ENCODE measurements at regions not wholly inside any gene's neighbourhood (a gene's known extent, or its start where the extent isn't known, plus 50 kb on each side); places are given as distances from the start of the nearest gene placed in this dataset.

DNA sequence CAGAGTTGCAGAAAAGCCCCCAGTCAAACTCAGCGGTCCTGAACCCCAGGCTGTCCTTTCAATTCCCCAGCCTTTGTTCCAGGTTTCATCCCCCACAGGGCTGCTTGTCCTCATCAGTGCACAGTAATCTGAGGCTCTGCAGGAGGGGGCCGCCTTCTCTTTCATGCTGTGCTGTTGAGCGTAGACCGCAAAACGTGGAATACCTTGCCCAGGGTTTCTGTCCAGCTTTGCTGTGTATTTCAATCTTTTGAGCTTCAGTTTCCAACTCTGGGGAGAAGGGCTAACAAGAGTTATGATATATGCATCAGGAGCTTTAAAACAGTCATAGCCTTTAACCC, 64.8 kb downstream of the FAM43A start:
- TF ChIP-seq, protein P1, sequence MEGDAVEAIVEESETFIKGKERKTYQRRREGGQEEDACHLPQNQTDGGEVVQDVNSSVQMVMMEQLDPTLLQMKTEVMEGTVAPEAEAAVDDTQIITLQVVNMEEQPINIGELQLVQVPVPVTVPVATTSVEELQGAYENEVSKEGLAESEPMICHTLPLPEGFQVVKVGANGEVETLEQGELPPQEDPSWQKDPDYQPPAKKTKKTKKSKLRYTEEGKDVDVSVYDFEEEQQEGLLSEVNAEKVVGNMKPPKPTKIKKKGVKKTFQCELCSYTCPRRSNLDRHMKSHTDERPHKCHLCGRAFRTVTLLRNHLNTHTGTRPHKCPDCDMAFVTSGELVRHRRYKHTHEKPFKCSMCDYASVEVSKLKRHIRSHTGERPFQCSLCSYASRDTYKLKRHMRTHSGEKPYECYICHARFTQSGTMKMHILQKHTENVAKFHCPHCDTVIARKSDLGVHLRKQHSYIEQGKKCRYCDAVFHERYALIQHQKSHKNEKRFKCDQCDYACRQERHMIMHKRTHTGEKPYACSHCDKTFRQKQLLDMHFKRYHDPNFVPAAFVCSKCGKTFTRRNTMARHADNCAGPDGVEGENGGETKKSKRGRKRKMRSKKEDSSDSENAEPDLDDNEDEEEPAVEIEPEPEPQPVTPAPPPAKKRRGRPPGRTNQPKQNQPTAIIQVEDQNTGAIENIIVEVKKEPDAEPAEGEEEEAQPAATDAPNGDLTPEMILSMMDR (conservative IDR thresholded peaks at IDR 0.05; ENCODE audit: low read depth in 2 of 2): no peak
- no peak for TF ChIP-seq ZNF114 (CRISPR knock-in tag; IDR thresholded peaks at IDR 0.05)
- TF ChIP-seq, protein P2, sequence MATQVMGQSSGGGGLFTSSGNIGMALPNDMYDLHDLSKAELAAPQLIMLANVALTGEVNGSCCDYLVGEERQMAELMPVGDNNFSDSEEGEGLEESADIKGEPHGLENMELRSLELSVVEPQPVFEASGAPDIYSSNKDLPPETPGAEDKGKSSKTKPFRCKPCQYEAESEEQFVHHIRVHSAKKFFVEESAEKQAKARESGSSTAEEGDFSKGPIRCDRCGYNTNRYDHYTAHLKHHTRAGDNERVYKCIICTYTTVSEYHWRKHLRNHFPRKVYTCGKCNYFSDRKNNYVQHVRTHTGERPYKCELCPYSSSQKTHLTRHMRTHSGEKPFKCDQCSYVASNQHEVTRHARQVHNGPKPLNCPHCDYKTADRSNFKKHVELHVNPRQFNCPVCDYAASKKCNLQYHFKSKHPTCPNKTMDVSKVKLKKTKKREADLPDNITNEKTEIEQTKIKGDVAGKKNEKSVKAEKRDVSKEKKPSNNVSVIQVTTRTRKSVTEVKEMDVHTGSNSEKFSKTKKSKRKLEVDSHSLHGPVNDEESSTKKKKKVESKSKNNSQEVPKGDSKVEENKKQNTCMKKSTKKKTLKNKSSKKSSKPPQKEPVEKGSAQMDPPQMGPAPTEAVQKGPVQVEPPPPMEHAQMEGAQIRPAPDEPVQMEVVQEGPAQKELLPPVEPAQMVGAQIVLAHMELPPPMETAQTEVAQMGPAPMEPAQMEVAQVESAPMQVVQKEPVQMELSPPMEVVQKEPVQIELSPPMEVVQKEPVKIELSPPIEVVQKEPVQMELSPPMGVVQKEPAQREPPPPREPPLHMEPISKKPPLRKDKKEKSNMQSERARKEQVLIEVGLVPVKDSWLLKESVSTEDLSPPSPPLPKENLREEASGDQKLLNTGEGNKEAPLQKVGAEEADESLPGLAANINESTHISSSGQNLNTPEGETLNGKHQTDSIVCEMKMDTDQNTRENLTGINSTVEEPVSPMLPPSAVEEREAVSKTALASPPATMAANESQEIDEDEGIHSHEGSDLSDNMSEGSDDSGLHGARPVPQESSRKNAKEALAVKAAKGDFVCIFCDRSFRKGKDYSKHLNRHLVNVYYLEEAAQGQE (IDR thresholded peaks at IDR 0.05; ENCODE audit: unreplicated experiment): no peak
- TF ChIP-seq CREB1 (CRISPR knock-in tag; IDR thresholded peaks at IDR 0.05; ENCODE audit: low read depth): no peak
- no peak for TF ChIP-seq EZH2 (IDR thresholded peaks at IDR 0.05; ENCODE audit: low read depth, unreplicated experiment)
- no peak for TF ChIP-seq POLR2AphosphoS5 (IDR thresholded peaks at IDR 0.05; ENCODE audit: low read depth)
- TF ChIP-seq JUNB (IDR thresholded peaks at IDR 0.05; ENCODE audit: unreplicated experiment): no peak
- no peak for TF ChIP-seq EZH2phosphoT487 (IDR thresholded peaks at IDR 0.05; ENCODE audit: unreplicated experiment)
- TF ChIP-seq, protein P3, sequence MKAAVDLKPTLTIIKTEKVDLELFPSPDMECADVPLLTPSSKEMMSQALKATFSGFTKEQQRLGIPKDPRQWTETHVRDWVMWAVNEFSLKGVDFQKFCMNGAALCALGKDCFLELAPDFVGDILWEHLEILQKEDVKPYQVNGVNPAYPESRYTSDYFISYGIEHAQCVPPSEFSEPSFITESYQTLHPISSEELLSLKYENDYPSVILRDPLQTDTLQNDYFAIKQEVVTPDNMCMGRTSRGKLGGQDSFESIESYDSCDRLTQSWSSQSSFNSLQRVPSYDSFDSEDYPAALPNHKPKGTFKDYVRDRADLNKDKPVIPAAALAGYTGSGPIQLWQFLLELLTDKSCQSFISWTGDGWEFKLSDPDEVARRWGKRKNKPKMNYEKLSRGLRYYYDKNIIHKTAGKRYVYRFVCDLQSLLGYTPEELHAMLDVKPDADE (IDR thresholded peaks at IDR 0.05): no peak
- TF ChIP-seq STAT1 (IDR thresholded peaks at IDR 0.05; ENCODE audit: unreplicated experiment): no peak
- TF ChIP-seq, protein P4, sequence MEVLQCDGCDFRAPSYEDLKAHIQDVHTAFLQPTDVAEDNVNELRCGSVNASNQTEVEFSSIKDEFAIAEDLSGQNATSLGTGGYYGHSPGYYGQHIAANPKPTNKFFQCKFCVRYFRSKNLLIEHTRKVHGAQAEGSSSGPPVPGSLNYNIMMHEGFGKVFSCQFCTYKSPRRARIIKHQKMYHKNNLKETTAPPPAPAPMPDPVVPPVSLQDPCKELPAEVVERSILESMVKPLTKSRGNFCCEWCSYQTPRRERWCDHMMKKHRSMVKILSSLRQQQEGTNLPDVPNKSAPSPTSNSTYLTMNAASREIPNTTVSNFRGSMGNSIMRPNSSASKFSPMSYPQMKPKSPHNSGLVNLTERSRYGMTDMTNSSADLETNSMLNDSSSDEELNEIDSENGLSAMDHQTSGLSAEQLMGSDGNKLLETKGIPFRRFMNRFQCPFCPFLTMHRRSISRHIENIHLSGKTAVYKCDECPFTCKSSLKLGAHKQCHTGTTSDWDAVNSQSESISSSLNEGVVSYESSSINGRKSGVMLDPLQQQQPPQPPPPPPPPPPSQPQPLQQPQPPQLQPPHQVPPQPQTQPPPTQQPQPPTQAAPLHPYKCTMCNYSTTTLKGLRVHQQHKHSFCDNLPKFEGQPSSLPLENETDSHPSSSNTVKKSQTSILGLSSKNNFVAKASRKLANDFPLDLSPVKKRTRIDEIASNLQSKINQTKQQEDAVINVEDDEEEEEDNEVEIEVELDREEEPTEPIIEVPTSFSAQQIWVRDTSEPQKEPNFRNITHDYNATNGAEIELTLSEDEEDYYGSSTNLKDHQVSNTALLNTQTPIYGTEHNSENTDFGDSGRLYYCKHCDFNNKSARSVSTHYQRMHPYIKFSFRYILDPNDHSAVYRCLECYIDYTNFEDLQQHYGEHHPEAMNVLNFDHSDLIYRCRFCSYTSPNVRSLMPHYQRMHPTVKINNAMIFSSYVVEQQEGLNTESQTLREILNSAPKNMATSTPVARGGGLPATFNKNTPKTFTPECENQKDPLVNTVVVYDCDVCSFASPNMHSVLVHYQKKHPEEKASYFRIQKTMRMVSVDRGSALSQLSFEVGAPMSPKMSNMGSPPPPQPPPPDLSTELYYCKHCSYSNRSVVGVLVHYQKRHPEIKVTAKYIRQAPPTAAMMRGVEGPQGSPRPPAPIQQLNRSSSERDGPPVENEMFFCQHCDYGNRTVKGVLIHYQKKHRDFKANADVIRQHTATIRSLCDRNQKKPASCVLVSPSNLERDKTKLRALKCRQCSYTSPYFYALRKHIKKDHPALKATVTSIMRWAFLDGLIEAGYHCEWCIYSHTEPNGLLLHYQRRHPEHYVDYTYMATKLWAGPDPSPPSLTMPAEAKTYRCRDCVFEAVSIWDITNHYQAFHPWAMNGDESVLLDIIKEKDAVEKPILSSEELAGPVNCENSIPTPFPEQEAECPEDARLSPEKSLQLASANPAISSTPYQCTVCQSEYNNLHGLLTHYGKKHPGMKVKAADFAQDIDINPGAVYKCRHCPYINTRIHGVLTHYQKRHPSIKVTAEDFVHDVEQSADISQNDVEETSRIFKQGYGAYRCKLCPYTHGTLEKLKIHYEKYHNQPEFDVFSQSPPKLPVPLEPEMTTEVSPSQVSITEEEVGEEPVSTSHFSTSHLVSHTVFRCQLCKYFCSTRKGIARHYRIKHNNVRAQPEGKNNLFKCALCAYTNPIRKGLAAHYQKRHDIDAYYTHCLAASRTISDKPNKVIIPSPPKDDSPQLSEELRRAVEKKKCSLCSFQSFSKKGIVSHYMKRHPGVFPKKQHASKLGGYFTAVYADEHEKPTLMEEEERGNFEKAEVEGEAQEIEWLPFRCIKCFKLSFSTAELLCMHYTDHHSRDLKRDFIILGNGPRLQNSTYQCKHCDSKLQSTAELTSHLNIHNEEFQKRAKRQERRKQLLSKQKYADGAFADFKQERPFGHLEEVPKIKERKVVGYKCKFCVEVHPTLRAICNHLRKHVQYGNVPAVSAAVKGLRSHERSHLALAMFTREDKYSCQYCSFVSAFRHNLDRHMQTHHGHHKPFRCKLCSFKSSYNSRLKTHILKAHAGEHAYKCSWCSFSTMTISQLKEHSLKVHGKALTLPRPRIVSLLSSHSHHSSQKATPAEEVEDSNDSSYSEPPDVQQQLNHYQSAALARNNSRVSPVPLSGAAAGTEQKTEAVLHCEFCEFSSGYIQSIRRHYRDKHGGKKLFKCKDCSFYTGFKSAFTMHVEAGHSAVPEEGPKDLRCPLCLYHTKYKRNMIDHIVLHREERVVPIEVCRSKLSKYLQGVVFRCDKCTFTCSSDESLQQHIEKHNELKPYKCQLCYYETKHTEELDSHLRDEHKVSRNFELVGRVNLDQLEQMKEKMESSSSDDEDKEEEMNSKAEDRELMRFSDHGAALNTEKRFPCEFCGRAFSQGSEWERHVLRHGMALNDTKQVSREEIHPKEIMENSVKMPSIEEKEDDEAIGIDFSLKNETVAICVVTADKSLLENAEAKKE (CRISPR knock-in tag; IDR thresholded peaks at IDR 0.05): no peak

All from GM23338 (cell line).